Activated effector memory CD4-positive, alpha-beta T cell treated with Interleukin-2 at 50 U/mL for 16 hours (primary cell): ENCODE measurements at regions not wholly inside any gene's neighbourhood (a gene's known extent, or its start where the extent isn't known, plus 50 kb on each side); places are given as distances from the start of the nearest gene placed in this dataset.
"Not testable (repeated sequence)": the region's sequence is repeated elsewhere in the genome, so short reads cannot be mapped to it uniquely, and the experiment has no call there.

ENCODE experiments used
- DNase-seq: peaks from one replicate; pipeline ENCODE4 v3.0.0-alpha.2; 2020

DNA sequence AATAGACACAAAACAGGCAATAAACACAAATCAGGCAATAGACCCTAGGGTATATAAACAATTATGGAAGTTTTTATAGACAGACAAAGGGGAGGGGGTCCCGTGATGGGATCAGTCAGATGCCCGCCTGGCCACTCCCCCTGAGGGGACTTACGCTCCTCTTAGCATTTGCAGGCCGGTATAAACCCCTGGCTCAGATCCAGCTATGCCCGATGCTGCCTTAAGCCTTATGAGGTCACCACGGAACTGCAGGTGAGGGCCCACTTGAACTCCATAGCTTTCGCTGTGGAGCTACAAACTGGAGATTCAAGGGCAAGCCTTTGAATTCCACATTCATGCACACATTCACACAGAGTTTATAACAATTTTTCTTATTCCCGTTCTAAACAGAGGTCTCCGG lies 340.5 kb upstream of the USP9Y start:
- DNase-seq: no peak

- no peak for DNase-seq
Measured at GRCh38 chrY:12365311-12365910, 335.6 kb upstream of the USP9Y start.

GRCh38 chrY:12374588-12374987 lies 326.4 kb upstream of the USP9Y start:
- DNase-seq: not testable (repeated sequence)

GRCh38 chrY:12391655-12392559 lies 309.1 kb upstream of the USP9Y start:
- not testable (repeated sequence) for DNase-seq

- no peak for DNase-seq
Measured at GRCh38 chrY:12393190-12393589, 307.8 kb upstream of the USP9Y start.

DNA sequence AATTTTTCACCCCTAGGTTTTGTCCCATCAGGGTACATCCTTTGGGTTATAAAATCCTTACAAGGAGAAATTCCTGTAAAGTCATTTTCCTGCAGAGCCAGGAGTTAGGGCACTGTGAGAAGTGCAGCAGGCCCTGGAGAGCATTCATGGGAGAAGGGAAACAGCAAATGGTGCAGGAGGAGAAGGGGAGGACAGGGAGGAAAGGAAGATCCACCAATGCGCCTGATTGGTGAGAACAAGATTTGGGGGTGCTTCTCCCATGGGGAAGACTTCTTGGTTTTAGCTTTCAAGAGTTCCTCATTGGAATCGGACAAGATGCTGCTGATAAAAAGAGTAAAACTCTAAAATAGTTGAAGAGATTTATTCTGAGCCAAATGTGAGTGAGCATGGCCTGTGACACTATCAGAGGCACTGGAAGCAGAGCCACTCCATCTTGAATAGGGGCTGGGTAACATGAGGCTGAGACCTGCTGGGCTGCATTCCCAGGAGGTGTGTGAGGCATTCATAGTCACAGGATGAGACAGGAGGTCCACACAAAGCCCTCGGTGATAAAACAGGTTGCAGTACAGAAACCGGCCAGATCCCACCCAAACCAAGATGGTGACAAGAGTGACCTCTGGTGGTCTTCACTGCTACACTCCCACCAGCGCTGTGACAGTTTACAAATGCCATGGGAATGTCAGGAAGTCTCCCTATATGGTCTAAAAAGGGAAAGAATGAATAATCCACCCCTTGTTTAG lies 305.5 kb upstream of the USP9Y start:
- DNase-seq: not testable (repeated sequence)

DNA sequence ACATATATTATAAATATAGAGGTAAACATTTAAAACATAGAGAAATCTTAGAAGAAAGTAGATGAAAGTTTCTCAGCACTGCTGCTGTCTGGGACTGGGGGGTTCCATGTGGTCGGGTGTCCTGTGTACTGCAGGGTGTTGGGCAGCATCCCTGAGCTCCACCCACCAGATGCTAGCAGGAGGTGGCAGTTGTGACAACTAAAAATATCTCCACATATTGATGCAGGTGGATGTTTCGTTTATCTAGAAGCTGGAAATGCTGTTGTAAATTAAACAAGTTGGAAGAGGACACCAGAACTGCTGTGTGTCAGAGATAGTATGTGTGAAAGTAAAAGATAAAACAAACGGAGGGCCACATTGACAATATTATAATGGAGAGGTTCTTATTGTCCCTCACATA lies 297.1 kb upstream of the USP9Y start:
- DNase-seq: no peak

DNA sequence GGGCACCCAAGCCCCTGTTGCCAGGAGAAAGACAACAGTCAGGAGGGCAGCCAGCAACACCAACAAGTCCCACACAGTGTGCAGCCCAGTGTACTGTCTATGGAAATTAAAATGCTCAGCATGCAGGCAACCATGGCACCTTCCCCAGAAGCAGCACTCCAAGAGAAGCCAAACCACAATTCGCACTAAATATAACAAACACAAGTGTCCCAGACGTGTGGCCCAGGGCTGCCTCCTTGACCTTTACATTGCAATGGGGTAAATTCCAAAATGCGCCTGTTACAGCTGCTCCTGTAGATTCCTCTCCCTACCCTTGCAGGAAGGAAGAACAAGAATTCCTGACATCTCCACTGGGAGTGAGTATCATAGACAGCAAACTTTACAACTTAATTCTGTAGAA lies 292.8 kb upstream of the USP9Y start:
- no peak for DNase-seq

- DNase-seq: no peak
Measured at GRCh38 chrY:12410696-12411095, 290.3 kb upstream of the USP9Y start.

DNA sequence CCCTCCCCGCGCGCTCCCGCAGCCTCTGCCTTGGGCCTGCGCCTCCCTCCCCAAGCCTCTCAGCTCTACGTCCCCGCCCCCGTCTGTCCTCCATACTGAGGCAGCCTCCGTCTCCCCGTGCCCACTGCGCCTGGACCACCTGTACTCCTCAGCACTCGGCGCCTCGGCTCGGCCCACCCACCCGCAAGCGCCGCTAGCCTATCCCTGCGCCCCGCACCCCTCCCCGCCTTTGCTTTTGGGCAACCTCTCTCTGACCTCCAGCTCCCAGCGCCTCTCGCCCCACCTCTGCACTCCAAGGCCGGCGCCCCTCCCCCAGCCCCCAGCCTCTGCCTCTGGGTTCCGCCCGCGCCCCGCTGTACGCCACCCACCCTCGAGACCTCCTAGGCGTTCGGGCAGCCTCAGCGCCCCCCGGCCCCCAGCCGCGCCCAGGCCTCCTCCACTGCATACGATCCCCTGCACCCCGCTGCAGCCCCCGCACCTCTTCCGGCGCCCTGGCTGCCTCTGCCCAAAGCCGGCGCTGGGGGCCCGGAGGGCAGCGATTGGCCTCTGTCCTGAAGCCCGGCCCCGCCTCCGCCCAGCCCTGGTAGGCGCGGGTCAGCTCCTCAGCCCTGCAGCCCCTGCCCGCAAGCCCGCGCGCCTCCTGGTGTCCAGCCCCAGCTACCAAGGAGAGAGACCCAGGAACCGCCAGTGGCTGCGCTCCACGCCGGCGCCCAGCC lies 279.8 kb upstream of the USP9Y start:
- no peak for DNase-seq

DNA sequence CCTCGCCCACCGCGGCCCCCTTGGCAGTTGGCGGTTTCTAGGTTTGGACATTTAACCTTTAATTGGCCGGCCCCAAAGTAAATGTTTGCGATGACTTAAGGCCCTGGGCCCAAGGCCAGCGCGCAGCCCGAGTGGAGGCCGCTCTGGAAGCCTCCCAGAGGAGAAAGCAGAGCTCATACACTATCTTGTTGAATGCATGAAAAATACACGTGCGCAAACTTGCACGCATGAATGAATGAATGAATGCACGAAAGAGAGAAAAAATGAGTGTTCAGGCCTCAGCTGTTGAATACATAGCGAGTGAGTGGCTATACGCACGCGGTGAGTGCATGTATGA lies 279.3 kb upstream of the USP9Y start:
- no peak for DNase-seq

DNA sequence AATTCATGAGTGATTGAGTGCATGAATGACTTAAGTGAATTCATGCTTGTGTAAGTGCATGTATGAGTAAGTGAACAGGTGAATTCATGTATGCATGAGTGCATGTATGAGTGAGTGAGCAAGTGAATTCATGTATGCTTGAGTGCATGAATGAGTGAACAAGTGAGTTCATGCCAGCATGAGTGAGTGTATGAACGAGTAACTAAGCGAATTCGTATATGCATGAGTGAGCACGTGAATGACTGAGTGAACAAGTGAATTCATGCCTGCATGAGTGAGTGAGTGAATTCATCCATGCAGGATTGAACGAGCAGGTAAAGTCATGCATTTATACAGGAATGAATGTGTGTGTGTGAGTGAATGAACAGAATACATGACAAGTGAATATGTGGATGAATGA lies 278.5 kb upstream of the USP9Y start:
- no peak for DNase-seq

- no peak for DNase-seq
Measured at GRCh38 chrY:12423416-12424252, 277.4 kb upstream of the USP9Y start.

- no peak for DNase-seq
Measured at GRCh38 chrY:12425506-12425905, 275.5 kb upstream of the USP9Y start.

GRCh38 chrY:12427361-12427760 lies 273.7 kb upstream of the USP9Y start:
- DNase-seq: no peak

DNA sequence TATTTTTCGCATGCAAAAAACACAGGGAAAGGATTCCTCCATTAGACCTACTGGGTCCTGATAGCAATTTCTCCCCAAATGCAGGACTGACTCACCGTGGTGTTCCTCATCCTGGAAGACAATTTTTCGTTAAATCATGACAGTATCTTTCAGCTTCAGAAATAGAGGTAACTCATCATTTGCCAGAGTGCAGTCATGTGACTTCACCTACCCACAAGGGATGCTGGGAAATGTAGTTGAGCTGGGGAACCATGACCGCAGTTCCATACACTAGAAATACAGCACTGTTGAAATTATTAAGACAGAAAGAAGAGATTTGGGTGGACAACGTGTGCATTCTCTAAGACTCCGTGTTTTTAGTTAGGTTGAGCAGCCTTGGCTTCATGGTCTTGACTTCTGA lies 269.5 kb upstream of the USP9Y start:
- no peak for DNase-seq

DNA sequence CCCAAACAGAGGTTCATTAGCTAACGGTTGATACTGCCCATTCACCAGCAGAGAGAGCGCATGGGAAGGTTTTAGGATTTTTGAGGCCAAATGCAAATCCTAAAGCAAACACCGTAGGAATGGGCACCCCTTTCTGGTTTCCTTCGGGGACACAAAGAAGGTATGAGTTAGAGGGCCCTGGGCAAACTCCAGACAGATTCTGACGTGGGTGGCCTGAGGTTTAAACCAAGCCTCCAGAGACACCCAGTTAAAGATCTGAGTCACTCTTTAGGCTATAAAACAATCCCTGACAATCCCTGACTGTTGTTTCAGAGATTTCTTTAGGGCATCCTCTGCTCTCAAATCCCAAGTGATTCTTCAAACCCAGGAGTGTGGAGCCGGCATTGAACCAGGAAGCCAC lies 262.2 kb upstream of the USP9Y start:
- not testable (repeated sequence) for DNase-seq

DNA sequence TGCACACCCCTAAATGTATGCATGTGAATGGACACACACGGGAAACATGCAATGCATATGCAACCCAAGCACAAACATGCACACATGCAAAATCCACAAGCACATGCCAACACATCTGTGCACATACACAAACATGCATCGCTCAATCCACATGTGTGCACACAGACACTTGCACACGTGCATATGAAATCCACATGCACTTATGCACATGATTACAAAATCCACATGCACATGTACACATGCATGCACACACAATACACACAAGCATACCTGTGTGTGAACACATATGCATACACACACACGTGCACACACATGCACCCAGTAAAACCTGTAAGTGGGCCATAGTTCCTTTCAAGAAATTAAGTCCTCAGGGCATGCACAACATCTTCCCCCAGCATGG lies 256.8 kb upstream of the USP9Y start:
- DNase-seq: no peak

DNA sequence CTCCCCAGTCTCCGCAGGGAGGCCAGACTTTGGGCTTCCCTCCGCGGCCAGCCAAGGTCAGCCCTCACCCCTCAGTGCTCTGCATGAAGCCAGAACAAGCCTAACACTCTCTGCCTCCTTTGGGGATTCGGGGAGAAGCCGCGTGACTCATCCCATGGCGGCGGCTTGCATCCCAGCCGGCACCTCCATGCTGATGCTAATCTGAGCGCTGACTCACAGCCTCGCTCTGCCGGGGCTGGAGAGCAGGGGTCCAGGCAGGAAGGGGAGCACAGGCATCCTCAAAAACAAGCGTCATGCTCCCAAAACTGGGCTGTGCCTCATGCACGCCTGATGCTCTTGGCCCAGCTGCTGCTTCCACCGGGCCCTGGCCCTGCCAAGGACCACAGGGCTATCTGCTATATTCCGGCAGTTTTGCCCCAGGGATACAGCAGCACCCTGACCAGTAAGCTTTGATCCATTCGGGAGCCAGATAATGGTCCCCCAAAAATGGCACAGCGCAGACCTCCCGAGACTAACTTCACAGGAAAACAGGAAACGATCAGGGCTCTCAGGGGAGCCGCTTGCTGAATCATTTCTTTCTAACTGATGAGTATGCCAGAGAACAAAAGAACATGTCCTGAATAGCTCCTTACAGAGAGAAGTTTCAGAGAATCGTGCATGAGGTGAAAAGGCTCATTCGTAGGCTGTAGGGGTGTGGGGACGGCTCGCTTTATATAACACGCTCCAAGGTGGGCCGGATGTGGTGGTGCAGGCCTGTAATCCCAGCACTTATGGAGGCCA lies 254.4 kb upstream of the USP9Y start:
- DNase-seq: not testable (repeated sequence)

- not testable (repeated sequence) for DNase-seq
Measured at GRCh38 chrY:12448561-12448960, 252.5 kb upstream of the USP9Y start.

DNA sequence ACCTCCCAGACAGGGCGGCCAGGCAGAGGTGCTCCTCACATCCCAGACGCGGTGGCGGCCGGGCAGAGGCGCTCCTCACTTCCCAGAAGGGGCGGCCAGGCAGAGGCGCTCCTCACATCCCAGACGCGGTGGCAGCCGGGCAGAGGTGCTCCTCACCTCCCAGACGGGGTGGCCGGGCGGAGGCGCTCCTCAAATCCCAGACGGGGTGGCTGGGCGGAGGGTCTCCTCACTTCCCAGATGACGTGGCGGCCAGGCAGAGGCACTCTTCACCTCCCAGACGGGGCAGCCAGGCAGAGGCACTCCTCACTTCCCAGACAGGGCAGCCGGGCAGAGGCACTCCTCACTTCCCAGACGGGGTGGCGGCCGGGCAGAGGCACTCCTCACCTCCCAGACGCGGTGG lies 247.7 kb upstream of the USP9Y start:
- DNase-seq: not testable (repeated sequence)
